ENCODE measurements at regions not wholly inside any gene's neighbourhood (a gene's known extent, or its start where the extent isn't known, plus 50 kb on each side); places are given as distances from the start of the nearest gene placed in this dataset.
A peak's percentile ranks its signal among the peaks of the same experiment; 100 is the strongest.
"Not testable (repeated sequence)": the region's sequence is repeated elsewhere in the genome, so short reads cannot be mapped to it uniquely, and the experiment has no call there.

GRCh38 chr5:82975812-82976211, 101.4 kb downstream of the TMEM167A start:
- Histone ChIP-seq H2AFZ (ENCODE audit: low read depth, low read length) (no peak overlapping the region), H3K4me1 (ENCODE audit: insufficient read depth, low read length) (no peaks in the 10 kb centered on the region), H3K9me3 (ENCODE audit: low read length) (peaks cover 11% of the 10 kb centered on the region), H3K36me3 (ENCODE audit: insufficient read depth, low read length) (no peaks in the 10 kb centered on the region), H3K4me3 (ENCODE audit: low read length) (no peak overlapping the region), H3K27me3 (ENCODE audit: insufficient read depth, low read length) (no peaks in the 10 kb centered on the region)

- Histone ChIP-seq H3K27me3 (ENCODE audit: insufficient read depth, low read length) (no peaks in the 10 kb centered on the region), H3K4me3 (ENCODE audit: low read length) (no peak overlapping the region), H3K36me3 (ENCODE audit: insufficient read depth, low read length) (no peaks in the 10 kb centered on the region), H3K4me1 (ENCODE audit: insufficient read depth, low read length) (no peaks in the 10 kb centered on the region), H3K9me3 (ENCODE audit: low read length) (peaks cover 11% of the 10 kb centered on the region), H2AFZ (ENCODE audit: low read depth, low read length) (no peak overlapping the region)
Measured at GRCh38 chr5:82975396-82975795, 101.8 kb downstream of the TMEM167A start.

GRCh38 chr5:82974346-82974745, 102.8 kb downstream of the TMEM167A start:
- H3K4me3 ChIP-seq (ENCODE audit: low read length) = not testable (repeated sequence)

GRCh38 chr5:82971901-82972300, 105.3 kb downstream of the TMEM167A start:
- peaks cover 7% of the 10 kb centered on the region for H3K4me1 ChIP-seq (ENCODE audit: insufficient read depth, low read length)
- H3K4me3 ChIP-seq (ENCODE audit: low read length) = no peak overlapping the region
- no peaks in the 10 kb centered on the region for H3K27me3 ChIP-seq (ENCODE audit: insufficient read depth, low read length)
- H2AFZ ChIP-seq (ENCODE audit: low read depth, low read length) = no peak overlapping the region
- H3K36me3 ChIP-seq (ENCODE audit: insufficient read depth, low read length) = no peaks in the 10 kb centered on the region
- peaks cover 11% of the 10 kb centered on the region for H3K9me3 ChIP-seq (ENCODE audit: low read length)

More at GRCh38 chr5:82974346-82974745, 102.8 kb downstream of the TMEM167A start:
- not testable (repeated sequence) for H3K4me1 ChIP-seq (ENCODE audit: insufficient read depth, low read length); H2AFZ ChIP-seq (ENCODE audit: low read depth, low read length); H3K36me3 ChIP-seq (ENCODE audit: insufficient read depth, low read length); H3K27me3 ChIP-seq (ENCODE audit: insufficient read depth, low read length)
- peaks cover 11% of the 10 kb centered on the region for H3K9me3 ChIP-seq (ENCODE audit: low read length)

- H2AFZ ChIP-seq (ENCODE audit: low read depth, low read length); H3K36me3 ChIP-seq (ENCODE audit: insufficient read depth, low read length); H3K4me3 ChIP-seq (ENCODE audit: low read length); H3K27me3 ChIP-seq (ENCODE audit: insufficient read depth, low read length): not testable (repeated sequence)
- peaks cover 13% of the 10 kb centered on the region for H3K4me1 ChIP-seq (ENCODE audit: insufficient read depth, low read length)
- H3K9me3 ChIP-seq (ENCODE audit: low read length) = peaks cover 11% of the 10 kb centered on the region
Measured at GRCh38 chr5:82971034-82971806, 106.0 kb downstream of the TMEM167A start.

- H3K36me3 ChIP-seq (ENCODE audit: insufficient read depth, low read length); H3K9me3 ChIP-seq (ENCODE audit: low read length); H3K27me3 ChIP-seq (ENCODE audit: insufficient read depth, low read length); H3K4me3 ChIP-seq (ENCODE audit: low read length); H2AFZ ChIP-seq (ENCODE audit: low read depth, low read length): not testable (repeated sequence)
- peaks cover 13% of the 10 kb centered on the region for H3K4me1 ChIP-seq (ENCODE audit: insufficient read depth, low read length)
Measured at GRCh38 chr5:82969221-82969976, 107.8 kb downstream of the TMEM167A start.

GRCh38 chr5:82967072-82967471, 110.1 kb downstream of the TMEM167A start:
- H3K4me1 ChIP-seq (ENCODE audit: insufficient read depth, low read length) = peaks cover 17% of the 10 kb centered on the region
- H3K9me3 ChIP-seq (ENCODE audit: low read length) = no peaks in the 10 kb centered on the region
- H3K4me3 ChIP-seq (ENCODE audit: low read length) = no peak overlapping the region
- no peaks in the 10 kb centered on the region for H3K36me3 ChIP-seq (ENCODE audit: insufficient read depth, low read length)
- no peaks in the 10 kb centered on the region for H3K27me3 ChIP-seq (ENCODE audit: insufficient read depth, low read length)
- peak overlapping the region; percentile 0 for H2AFZ ChIP-seq (ENCODE audit: low read depth, low read length)

GRCh38 chr5:82959466-82959865, 117.7 kb downstream of the TMEM167A start:
- H2AFZ ChIP-seq (ENCODE audit: low read depth, low read length) = no peak overlapping the region
- H3K9me3 ChIP-seq (ENCODE audit: low read length) = peaks cover 3% of the 10 kb centered on the region
- no peaks in the 10 kb centered on the region for H3K27me3 ChIP-seq (ENCODE audit: insufficient read depth, low read length)
- H3K36me3 ChIP-seq (ENCODE audit: insufficient read depth, low read length) = no peaks in the 10 kb centered on the region
- H3K4me3 ChIP-seq (ENCODE audit: low read length) = no peak overlapping the region
- peaks cover 4% of the 10 kb centered on the region for H3K4me1 ChIP-seq (ENCODE audit: insufficient read depth, low read length)

- H3K27me3 ChIP-seq (ENCODE audit: insufficient read depth, low read length) = no peaks in the 10 kb centered on the region
- no peak overlapping the region for H2AFZ ChIP-seq (ENCODE audit: low read depth, low read length)
- no peaks in the 10 kb centered on the region for H3K4me1 ChIP-seq (ENCODE audit: insufficient read depth, low read length)
- no peaks in the 10 kb centered on the region for H3K36me3 ChIP-seq (ENCODE audit: insufficient read depth, low read length)
- H3K4me3 ChIP-seq (ENCODE audit: low read length) = no peak overlapping the region
- peaks cover 3% of the 10 kb centered on the region for H3K9me3 ChIP-seq (ENCODE audit: low read length)
Measured at GRCh38 chr5:82956600-82956999, 120.6 kb downstream of the TMEM167A start.

- H3K9me3 ChIP-seq (ENCODE audit: low read length) = peaks cover 3% of the 10 kb centered on the region
- no peaks in the 10 kb centered on the region for H3K36me3 ChIP-seq (ENCODE audit: insufficient read depth, low read length)
- H3K27me3 ChIP-seq (ENCODE audit: insufficient read depth, low read length) = no peaks in the 10 kb centered on the region
- no peak overlapping the region for H2AFZ ChIP-seq (ENCODE audit: low read depth, low read length)
- H3K4me1 ChIP-seq (ENCODE audit: insufficient read depth, low read length) = no peaks in the 10 kb centered on the region
- no peak overlapping the region for H3K4me3 ChIP-seq (ENCODE audit: low read length)
Measured at GRCh38 chr5:82952326-82952725, 124.9 kb downstream of the TMEM167A start.

GRCh38 chr5:82944267-82944666, 132.9 kb downstream of the TMEM167A start:
- H3K36me3 ChIP-seq (ENCODE audit: insufficient read depth, low read length); H3K9me3 ChIP-seq (ENCODE audit: low read length); H3K4me3 ChIP-seq (ENCODE audit: low read length); H3K27me3 ChIP-seq (ENCODE audit: insufficient read depth, low read length); H3K4me1 ChIP-seq (ENCODE audit: insufficient read depth, low read length); H2AFZ ChIP-seq (ENCODE audit: low read depth, low read length): not testable (repeated sequence)

- H3K4me3 ChIP-seq (ENCODE audit: low read length) = no peak overlapping the region
- no peak overlapping the region for H2AFZ ChIP-seq (ENCODE audit: low read depth, low read length)
- no peaks in the 10 kb centered on the region for H3K27me3 ChIP-seq (ENCODE audit: insufficient read depth, low read length)
- H3K4me1 ChIP-seq (ENCODE audit: insufficient read depth, low read length) = no peaks in the 10 kb centered on the region
- H3K36me3 ChIP-seq (ENCODE audit: insufficient read depth, low read length) = no peaks in the 10 kb centered on the region
- H3K9me3 ChIP-seq (ENCODE audit: low read length) = no peaks in the 10 kb centered on the region
Measured at GRCh38 chr5:82942083-82942881, 134.9 kb downstream of the TMEM167A start.

Measured in neuron (in vitro differentiated cells).